Breast epithelium (tissue), 3 donors: ENCODE measurements at regions not wholly inside any gene's neighbourhood (a gene's known extent, or its start where the extent isn't known, plus 50 kb on each side); places are given as distances from the start of the nearest gene placed in this dataset.
"Not testable (repeated sequence)": the region's sequence is repeated elsewhere in the genome, so short reads cannot be mapped to it uniquely, and the experiment has no call there.

Source experiments
- POLR2AphosphoS5 ChIP-seq, 3 donors: sonication (generic); formaldehyde crosslinking; IDR thresholded peaks; one replicate each; pipeline ENCODE4 v1.6.1; 2017; ENCODE audit warnings: antibody characterized with exemption in 3 of 3
- TF ChIP-seq, protein P1 (sequence below), 3 donors: fragments of 450-650 bp; IDR thresholded peaks; one replicate each; pipeline ENCODE4 v1.5.1; 2016 to 2017; ENCODE audit warnings: antibody characterized with exemption in 3 of 3, mild to moderate bottlenecking in 3 of 3, moderate library complexity in 3 of 3

DNA sequence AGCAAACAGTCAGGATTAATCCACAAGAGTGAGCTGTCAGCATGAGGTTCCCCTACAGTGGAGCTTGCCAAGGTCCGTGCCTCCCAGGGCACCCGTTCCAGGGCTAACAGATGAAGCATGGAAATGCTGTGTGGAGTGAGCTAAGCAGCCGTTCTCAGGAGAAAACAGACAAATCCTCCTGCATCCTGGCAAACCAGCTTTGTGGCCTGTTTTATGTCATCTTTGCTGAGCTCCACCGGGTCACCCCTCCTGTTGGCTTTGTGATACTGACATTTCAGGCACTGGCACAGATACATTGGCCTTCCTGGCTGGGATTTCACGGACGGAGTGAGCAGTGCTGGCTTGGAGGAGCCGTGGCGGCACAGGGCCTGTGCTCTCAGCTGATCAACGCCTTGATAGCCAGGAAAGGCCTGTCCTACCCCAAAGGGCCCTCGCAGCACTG lies 459.2 kb downstream of the PREX1 start:
- not testable (repeated sequence) for TF ChIP-seq POLR2AphosphoS5 (IDR thresholded peaks at IDR 0.05)
- TF ChIP-seq, protein P1, sequence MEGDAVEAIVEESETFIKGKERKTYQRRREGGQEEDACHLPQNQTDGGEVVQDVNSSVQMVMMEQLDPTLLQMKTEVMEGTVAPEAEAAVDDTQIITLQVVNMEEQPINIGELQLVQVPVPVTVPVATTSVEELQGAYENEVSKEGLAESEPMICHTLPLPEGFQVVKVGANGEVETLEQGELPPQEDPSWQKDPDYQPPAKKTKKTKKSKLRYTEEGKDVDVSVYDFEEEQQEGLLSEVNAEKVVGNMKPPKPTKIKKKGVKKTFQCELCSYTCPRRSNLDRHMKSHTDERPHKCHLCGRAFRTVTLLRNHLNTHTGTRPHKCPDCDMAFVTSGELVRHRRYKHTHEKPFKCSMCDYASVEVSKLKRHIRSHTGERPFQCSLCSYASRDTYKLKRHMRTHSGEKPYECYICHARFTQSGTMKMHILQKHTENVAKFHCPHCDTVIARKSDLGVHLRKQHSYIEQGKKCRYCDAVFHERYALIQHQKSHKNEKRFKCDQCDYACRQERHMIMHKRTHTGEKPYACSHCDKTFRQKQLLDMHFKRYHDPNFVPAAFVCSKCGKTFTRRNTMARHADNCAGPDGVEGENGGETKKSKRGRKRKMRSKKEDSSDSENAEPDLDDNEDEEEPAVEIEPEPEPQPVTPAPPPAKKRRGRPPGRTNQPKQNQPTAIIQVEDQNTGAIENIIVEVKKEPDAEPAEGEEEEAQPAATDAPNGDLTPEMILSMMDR (IDR thresholded peaks at IDR 0.05) = not testable (repeated sequence)
